ENCODE measurements at regions not wholly inside any gene's neighbourhood (a gene's known extent, or its start where the extent isn't known, plus 50 kb on each side); places are given as distances from the start of the nearest gene placed in this dataset.

GRCh38 chr6:105460860-105461259 lies 58.0 kb upstream of the PREP start:
- intact Hi-C loops (cut with micrococcal nuclease), result loop anchor here (1.0 kb wide), 4 partner anchors 23 to 1086 kb away; no protein-coding TSS in a partner anchor
- ChIA-PET POLR2A (no interaction called here), CTCF (interaction anchor here (1.4 to 2.4 kb wide), 2 partner anchors 22 to 29 kb away, joined by 5 to 18 read pairs; no protein-coding TSS in a partner anchor)
- Histone ChIP-seq H3K27me3 (ENCODE audit: control insufficient read depth in 2 of 2, insufficient read depth in 2 of 2, low read length in 2 of 2) (no peaks in the 10 kb centered on the region), H3K79me2 (ENCODE audit: control insufficient read depth, insufficient read depth, low read length) (no peaks in the 10 kb centered on the region), H3K9me3 (replicated peaks; ENCODE audit: control insufficient read depth, insufficient read depth, low read length) (no peaks in the 10 kb centered on the region), H3K4me3 (replicated peaks in 1 of 3; ENCODE audit: insufficient read depth in 1 of 3, low read depth in 1 of 3, low read length in 3 of 3) (no peak overlapping the region), H3K27ac (ENCODE audit: insufficient read depth, low read depth, low read length) (peak overlapping the region; percentile 81), H3K9ac (replicated peaks; ENCODE audit: extremely low read depth, insufficient read depth, low read length) (peak overlapping the region; percentile 4), H3K4me1 (ENCODE audit: control insufficient read depth, extremely low read depth, insufficient read depth, low read length) (peaks cover 25% of the 10 kb centered on the region), H3K9me1 (replicated peaks; ENCODE audit: control insufficient read depth, extremely low read depth, insufficient read depth, low read length) (no peaks in the 10 kb centered on the region), H2AFZ (ENCODE audit: low read depth, low read length) (peak overlapping the region; percentile 65), H3K36me3 (ENCODE audit: control insufficient read depth in 2 of 2, extremely low read depth in 1 of 2, insufficient read depth in 2 of 2, low read length in 2 of 2) (no peaks in the 10 kb centered on the region), H3K4me2 (ENCODE audit: insufficient read depth, low read length) (peak overlapping the region; percentile 61), H4K20me1 (replicated peaks; ENCODE audit: control insufficient read depth, extremely low read depth, insufficient read depth, low read length) (no peaks in the 10 kb centered on the region)
- DNase-seq (ENCODE audit: low read depth, low spot score) (no peak), FAIRE-seq (peak; percentile 8)
- dilution Hi-C loops (cut with MboI; ENCODE audit: extremely low pct_ligation_motif_present, low sequenced_read_pairs), result no loop called here
- TF ChIP-seq POLR2AphosphoS5 (IDR thresholded peaks at IDR 0.05; ENCODE audit: insufficient read depth, low read depth, low read length), result no peak
- no peak for TF ChIP-seq GATA2 (IDR thresholded peaks at IDR 0.05; ENCODE audit: insufficient read depth, insufficient read length, low read depth, low read length)
- no peak for TF ChIP-seq MAX (IDR thresholded peaks at IDR 0.05; ENCODE audit: insufficient read depth, insufficient read length)
- no peak for TF ChIP-seq FOS (IDR thresholded peaks at IDR 0.05; ENCODE audit: borderline replicate concordance, insufficient read depth, low read length)
- no peak for TF ChIP-seq EZH2 (IDR thresholded peaks at IDR 0.05; ENCODE audit: borderline replicate concordance, low read depth, low read length, severe bottlenecking)
- no peak for TF ChIP-seq MYC (IDR thresholded peaks at IDR 0.05; ENCODE audit: low read depth, low read length)
- no peak for TF ChIP-seq POLR2A (IDR thresholded peaks at IDR 0.05; ENCODE audit: low read depth, low read length)
- TF ChIP-seq JUN (IDR thresholded peaks at IDR 0.05; ENCODE audit: borderline replicate concordance, insufficient read depth, insufficient read length, low read depth), result no peak
- TF ChIP-seq, protein P1, sequence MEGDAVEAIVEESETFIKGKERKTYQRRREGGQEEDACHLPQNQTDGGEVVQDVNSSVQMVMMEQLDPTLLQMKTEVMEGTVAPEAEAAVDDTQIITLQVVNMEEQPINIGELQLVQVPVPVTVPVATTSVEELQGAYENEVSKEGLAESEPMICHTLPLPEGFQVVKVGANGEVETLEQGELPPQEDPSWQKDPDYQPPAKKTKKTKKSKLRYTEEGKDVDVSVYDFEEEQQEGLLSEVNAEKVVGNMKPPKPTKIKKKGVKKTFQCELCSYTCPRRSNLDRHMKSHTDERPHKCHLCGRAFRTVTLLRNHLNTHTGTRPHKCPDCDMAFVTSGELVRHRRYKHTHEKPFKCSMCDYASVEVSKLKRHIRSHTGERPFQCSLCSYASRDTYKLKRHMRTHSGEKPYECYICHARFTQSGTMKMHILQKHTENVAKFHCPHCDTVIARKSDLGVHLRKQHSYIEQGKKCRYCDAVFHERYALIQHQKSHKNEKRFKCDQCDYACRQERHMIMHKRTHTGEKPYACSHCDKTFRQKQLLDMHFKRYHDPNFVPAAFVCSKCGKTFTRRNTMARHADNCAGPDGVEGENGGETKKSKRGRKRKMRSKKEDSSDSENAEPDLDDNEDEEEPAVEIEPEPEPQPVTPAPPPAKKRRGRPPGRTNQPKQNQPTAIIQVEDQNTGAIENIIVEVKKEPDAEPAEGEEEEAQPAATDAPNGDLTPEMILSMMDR (IDR thresholded peaks at IDR 0.05; ENCODE audit: extremely low read depth in 1 of 2, insufficient read depth in 1 of 2, low read depth in 1 of 2, low read length in 2 of 2), result no peak
- BruUV-seq (replicated peaks), result no TSS peak
